GM19025 (cell line): ENCODE measurements at regions not wholly inside any gene's neighbourhood (a gene's known extent, or its start where the extent isn't known, plus 50 kb on each side); places are given as distances from the start of the nearest gene placed in this dataset.
"Not testable (repeated sequence)": the region's sequence is repeated elsewhere in the genome, so short reads cannot be mapped to it uniquely, and the experiment has no call there.

ENCODE experiments used
- ATAC-seq: cut with Tn5 transposase; IDR thresholded peaks from one replicate; pipeline ENCODE4 v1.9.1; 2021; ENCODE audit warnings: mild to moderate bottlenecking, low read depth, moderate library complexity; ENCODE audit not compliant: unreplicated experiment

DNA sequence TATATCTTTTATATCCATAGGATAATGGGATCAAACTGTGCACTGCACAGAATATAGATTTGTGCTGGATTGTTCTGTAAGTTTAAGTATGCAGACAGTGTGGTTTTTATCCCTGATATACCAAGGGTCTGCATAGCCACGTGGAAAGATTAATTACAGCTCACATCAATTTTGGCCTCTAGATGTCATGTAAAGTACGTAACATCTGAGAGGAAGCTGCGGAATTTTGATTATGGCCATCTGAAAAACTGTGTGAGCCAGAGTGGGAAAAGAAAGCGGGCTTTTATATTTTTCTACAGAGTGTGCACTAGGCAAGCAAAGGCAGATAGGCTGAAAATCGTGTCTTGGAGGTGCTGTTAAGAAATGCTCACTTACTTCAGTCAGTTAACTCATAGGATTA, 562.7 kb downstream of the GBE1 start:
- no peak for ATAC-seq

DNA sequence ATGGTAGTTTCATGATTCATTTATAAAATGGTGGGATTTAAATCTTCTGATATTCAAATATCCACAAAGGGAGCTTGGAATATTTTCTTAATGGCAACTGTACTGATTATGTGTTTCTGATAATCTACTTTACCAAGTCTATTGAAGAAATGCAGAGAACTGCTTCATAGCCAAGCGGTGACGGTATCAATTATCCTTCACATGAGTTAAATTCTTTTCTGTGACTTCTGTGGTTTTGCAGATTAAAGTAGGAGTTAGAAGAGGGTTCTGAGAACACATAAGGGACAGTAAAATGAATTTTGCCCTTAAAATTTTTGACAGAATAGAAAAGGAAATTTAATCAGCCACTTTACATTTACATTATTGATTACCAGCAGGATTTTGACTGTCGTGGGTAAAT, 563.2 kb downstream of the GBE1 start:
- ATAC-seq, result no peak

DNA sequence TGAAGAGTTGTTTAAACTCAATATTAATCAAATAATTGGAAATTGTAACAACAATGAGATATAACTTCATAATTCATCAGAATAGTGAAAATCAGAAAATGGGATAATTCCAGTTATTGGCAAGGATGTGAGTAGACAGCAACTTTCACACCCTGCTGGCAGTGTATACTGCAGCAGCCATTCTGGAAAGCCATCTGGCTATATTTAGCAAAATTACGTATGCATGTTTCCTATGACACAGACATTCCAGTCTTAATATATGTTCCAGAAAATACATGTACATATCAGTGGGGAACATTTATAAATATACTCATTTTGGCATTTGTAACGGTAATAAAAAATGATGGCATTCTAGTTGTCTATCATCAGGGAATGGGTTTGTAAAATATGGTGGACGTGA, 564.1 kb downstream of the GBE1 start:
- ATAC-seq, result no peak

DNA sequence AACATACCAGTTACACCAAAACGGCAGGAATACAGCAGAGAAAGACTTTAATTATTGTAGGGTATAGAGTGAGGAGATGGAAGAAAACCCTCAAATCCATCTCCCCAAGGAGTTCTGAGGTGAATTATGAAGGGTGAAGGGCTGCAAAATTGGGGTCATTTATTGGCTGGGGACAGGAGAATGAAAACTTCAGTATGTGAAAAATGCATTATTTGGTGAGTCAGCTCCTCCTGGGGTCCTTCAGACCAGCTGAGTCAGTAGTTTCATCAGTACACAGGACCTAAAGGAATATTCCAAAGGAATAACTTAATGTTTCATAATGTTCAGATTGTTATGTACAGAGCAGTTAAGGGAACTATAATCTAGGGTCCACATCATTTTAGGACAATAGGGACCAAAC, 566.0 kb downstream of the GBE1 start:
- ATAC-seq, result no peak

- no peak for ATAC-seq
Measured at GRCh38 chr3:81186412-81186811, 575.0 kb downstream of the GBE1 start.

- not testable (repeated sequence) for ATAC-seq
Measured at GRCh38 chr3:81182086-81182875, 579.2 kb downstream of the GBE1 start.

- no peak for ATAC-seq
Measured at GRCh38 chr3:81173514-81173913, 587.9 kb downstream of the GBE1 start.

- ATAC-seq, result no peak
Measured at GRCh38 chr3:81170298-81170697, 591.1 kb downstream of the GBE1 start.

DNA sequence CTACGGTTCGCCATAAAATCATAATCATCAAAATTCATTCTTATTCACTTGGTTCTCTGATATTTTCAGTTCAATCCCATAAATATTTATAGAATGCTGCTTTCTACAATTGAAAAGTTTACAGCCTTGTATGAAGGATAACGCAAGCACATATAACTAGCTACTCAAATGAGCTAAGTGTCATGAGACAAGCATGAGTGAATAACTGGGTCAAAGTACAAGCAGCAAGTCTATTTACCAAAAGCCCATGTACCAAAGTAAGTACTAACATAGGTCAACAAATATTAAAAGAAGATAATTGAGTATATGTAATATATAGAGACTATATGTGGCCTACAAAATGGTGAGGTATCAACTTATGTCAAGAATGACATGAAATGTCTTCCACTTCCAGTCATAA, 596.6 kb downstream of the GBE1 start:
- ATAC-seq, result no peak

DNA sequence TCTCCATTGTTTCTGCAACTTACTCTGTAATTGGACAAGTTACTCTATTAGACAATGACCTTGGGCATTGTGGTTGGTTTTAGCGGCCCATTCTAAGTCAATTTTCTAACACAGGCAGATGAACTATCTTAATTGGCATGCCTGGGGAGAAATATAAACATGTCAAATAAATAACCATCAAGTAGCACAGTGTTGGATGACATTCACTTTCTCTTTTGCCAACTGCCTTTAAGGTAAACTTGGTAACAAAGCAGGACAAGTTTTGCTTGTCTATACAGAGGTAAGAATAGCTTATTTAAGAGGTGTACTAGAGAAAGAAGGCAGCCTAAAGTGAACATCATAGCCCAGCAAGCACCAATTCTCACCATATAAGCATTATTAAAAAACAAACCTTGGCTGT, 599.6 kb downstream of the GBE1 start:
- ATAC-seq, result no peak

- no peak for ATAC-seq
Measured at GRCh38 chr3:81161100-81161499, 600.3 kb downstream of the GBE1 start.

- ATAC-seq, result no peak
Measured at GRCh38 chr3:81154611-81155143, 606.8 kb downstream of the GBE1 start.

DNA sequence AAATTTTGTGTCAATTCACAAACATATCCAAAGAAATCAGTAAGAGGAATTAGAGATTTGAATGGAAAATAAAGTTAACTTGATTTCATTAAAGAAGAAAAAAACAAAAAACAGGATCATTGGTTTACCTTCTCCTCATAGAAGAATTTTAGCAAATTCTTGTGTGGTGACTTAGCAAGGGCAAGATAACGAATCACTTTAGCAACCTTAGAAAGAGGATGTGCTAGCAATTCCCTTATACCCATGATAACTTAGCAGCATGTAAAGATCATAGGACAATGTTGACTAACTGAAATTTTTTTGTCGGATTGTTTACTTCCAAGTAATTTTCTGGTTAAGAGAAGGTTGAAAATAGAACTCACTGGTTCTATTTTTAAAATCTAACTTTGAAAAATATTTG, 609.3 kb downstream of the GBE1 start:
- no peak for ATAC-seq

GRCh38 chr3:81132995-81133394, 628.5 kb downstream of the GBE1 start:
- no peak for ATAC-seq

- ATAC-seq, result no peak
Measured at GRCh38 chr3:81105789-81106488, 655.5 kb downstream of the GBE1 start.

- ATAC-seq, result no peak
Measured at GRCh38 chr3:81105206-81105605, 656.2 kb downstream of the GBE1 start.

DNA sequence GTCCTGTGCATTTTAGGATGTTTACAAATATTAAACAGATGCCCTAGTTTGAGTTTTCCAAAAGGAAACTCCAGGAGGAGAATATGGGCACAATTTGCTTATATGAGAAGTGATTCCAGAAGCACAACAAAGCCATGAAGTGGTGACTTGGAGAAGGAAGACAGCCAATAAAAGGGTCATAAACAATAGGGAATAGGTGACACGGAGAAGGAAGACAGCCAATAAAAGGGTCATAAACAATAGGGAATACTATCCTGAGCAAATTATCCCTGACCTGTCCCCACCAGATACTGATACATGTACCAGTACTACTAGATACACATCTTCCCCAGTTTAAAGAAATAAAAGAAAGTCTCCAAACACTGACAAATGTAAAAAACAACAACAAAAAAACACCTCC, 663.6 kb downstream of the GBE1 start:
- ATAC-seq, result no peak

DNA sequence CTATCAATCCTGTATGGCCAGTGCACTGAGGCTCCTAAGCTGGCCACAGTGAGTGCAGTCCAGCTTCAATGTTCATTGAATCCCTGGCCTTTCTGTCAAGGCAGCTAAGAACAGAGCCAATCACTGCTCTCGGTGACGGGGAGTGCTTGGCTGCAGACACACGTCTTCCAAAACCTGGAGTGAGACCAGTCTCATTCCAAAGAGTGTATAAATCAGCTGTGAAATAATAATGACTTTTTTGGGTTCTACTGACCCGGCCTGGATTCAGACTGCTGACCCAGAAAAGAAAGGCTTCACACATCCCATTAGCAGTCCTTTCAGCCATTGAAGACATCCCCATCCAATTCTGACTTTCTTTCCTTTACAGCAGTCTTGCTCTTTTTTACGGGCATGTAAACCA, 665.5 kb downstream of the GBE1 start:
- ATAC-seq, result no peak

DNA sequence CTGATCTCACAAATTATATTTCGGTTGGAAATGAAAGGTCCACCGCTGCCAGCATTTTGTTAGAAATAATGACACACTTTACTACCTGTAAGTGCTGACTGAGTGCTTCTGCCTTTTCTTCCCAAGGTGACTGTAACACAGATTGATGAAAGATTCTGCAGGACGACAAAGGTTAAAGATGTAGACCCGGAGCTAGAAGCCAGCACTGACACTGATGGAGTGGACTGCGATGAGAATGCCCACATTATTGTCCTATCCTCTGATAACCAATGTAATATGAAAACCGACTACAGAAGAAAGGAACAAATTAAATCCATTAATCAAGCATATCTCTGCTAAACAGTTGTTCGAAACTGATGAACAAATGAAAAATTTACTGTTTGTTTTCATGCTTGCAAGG, 666.5 kb downstream of the GBE1 start:
- ATAC-seq, result no peak

GRCh38 chr3:81087607-81088006, 673.8 kb downstream of the GBE1 start:
- no peak for ATAC-seq

DNA sequence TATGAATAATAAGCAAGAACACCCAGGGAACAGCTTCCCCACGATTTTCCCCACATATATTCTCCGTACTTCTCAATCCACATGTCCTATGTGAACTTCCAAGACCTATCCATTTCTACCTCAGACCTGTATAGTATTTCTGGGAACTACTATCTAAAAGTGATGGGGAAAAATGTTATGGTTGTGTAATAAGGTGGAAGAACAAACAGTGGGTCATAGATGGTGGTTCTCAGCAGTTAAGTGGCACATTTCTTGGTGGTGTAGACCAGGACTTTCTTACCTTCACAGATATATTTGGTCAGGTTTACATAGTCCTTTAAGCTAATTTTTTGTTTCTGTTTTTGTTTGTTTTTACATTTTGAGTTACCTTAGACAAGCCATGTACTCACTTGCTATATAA, 675.1 kb downstream of the GBE1 start:
- no peak for ATAC-seq

DNA sequence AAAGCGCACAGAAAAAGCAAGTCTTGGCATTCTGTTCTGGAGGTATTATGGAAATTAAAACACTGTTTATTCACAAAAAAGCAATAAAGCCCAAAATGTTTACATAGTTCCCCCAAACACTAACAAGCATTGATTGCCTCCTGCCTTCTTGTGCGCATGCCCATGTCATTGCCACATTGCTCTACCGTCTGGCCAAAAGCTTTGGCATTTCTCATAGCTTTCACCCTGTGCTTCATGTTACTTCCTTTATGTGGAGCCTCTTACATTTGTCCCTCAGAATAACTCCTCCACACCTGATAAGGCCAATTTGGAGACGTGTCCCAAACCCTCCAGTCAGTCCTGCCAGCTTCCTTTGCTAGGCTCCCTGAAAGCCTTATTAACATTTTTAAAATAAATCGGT, 680.8 kb downstream of the GBE1 start:
- no peak for ATAC-seq
